ENCODE measurements at regions not wholly inside any gene's neighbourhood (a gene's known extent, or its start where the extent isn't known, plus 50 kb on each side); places are given as distances from the start of the nearest gene placed in this dataset.

DNA sequence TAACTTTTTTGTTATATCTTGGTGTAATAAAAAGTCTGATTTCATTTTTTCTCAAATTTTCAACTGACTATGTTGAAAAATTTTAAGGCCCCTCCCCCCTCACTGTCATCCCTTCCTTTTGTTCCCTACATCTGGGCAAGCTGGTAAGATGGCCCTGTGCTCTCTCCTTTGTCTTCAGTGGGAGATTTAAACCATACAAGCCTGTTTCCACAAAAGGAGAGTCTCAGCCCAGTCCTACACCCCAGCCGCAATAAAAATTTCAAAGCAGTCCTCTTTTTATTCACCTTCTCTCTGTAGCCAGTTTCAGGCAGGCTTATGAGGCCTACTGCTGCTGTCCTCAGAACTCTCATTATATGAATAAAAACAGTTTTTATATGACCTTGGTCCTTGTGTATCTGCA lies 630.5 kb downstream of the CBLN2 start:
- no peak for DNase-seq (ENCODE audit: low read depth)

DNA sequence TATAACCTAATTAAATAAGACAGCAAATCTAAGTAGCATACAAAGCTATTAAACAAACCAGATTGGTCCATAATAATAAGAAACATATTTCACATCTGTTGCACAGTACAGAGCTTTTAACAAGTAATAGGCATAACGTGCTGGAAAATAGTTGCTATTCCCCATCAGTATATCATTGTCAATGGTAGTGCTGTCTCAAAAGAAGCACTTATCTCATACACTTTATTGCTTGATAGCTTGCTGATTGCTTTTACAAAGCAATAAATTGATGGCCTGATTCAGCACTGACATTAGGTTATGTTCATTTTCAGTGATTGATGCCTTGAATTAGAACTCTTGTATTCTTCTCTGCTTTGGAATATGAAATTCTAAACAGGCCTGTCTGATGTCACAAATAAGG lies 641.7 kb downstream of the CBLN2 start:
- DNase-seq (ENCODE audit: low read depth), result no peak

DNA sequence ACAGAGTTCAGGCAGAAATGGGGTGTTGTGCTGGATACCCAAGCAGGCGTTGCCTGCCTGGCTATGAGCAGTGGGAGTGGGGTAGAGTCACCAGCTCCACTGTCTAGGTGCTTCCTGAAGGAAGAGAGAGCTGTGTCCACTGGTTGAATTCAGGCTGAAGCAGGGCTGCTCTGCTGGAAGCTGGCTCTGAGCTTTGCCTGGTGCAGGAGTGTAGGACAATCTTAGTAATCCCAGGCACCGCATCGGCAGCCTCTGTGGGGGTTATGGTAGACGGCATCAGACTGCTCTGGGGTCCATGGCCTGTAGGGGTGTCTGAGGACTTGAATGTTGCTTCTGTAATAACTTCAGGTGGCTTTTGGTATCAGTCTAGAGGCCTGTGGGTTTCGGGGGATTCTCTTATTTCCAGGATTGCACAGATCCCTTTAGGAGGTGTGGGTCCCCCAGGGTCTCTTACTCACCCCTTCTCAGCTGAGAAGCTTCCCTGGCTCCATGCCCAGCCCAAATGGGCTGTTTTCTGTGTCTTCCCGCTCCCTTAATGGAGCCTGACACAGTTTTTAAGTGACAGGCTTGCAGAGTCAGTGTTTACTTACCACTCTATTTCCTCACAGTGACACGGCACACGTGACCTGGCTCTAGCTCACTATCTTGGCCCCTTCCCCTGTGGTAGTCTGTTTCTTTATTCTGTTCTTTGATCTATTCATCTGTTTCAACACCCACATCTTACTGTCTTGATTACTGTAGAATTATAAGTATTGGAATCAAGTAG lies 644.3 kb downstream of the CBLN2 start:
- no peak for DNase-seq (ENCODE audit: low read depth)

DNA sequence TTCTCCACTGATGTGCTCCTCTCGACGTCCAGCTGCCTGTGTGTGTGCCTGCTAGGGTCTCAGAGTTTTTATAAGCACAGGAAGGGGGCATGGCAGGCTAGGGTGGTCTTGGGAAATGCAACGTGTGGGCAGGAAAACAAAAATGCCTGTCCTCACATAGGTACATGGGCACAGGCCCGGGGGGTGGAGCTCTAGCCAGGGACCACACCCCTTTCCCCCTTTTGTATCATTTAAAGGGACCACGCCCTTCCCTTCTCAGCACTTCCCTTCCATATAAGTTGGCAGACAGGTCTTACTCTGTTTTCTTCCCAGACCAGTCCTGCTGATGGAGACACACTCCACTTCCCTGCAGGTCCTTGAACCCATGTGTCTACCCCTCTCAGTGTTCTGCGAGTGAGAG lies 645.0 kb downstream of the CBLN2 start:
- no peak for DNase-seq (ENCODE audit: low read depth)

DNA sequence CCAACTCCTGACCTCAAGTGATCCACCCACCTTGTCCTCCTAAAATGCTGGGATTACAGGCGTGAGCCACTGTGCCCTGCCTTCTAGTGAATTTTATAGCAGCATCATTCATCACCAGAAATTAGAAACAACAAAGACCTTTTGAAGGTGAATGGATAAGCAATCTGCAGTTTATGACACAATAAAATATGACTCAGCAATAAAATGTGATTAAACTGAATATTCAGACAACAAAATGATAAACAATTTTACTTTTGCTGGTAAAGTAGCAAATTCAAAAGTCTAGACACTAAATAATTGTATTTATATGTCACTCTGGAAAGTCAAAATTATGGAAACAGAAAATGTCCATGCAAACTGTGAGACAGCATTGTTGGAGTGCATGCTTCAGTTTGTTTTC lies 656.6 kb downstream of the CBLN2 start:
- DNase-seq (ENCODE audit: low read depth), result no peak

DNA sequence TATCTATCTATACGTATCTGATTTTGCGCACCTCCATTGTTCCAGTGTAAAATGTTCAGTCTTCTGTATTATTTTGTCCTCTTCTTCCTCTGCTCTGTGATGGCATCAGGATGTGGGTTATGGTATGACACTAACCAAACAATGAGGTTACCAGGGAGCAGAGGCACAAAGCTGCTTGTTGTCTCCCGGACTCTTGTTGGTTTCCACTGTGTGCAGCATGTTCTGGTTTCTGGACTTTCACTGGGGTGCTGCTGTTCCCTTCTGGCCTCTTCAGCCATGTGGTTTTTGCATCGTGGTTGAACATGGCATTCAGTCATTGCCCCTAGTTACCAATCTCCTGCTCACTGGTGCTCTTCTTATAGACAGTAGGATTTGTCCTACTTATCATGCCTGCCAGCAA lies 665.9 kb downstream of the CBLN2 start:
- no peak for DNase-seq (ENCODE audit: low read depth)

DNA sequence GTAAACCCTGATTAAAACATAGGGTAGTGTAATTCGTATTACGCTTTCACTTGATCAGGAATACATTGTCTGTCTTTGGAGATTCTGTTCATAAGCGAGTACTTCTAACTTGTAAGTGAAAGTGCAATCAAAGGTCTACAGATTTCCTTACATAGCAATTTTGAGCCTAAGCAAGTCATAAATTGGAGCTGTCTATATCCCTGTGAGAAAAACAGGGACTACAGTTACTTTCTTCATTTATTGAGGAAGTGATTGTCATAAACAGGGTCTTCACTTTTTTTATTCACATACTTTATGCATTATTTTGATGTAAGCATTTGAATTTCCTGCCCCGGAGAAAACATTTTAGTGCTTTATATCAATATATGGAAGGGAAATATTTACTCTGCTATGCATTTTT lies 670.4 kb downstream of the CBLN2 start:
- no peak for DNase-seq (ENCODE audit: low read depth)

DNA sequence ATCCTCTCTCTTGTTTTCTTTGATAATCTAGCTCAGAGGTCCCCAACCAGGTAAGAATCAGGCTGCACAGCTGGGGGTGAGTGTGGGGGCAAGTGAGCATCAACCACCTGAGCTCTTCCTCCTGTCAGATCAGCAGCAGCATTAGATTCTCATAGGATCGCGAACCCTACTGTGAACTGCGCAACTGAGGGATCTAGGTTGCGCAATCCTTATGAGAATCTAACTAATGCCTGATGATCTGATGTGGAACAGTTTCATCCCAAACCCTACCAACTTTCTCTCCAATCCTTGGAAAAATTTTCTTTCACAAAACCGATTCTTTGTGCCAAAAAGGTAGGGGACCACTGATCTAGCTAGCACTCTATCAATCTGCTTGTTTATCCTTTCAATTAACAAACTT lies 678.3 kb downstream of the CBLN2 start:
- DNase-seq (ENCODE audit: low read depth), result no peak

DNA sequence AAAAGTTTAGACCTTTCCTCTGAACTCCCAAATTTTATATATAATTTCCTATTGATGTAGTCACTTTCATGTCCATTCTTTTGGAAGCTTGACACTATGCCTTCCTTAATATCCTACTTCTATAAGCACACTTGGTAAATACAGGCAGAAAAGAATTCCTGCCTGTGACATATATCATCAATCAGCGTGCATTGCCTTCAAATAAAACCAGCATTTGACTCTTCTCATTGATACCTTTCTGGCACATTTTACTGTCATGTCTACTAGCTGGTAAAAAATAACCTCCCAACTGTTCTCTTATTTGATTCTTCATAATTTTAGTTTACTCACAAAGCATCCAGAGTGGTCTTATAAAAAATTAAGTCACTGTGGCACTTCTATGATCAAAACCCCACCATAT lies 693.5 kb downstream of the CBLN2 start:
- no peak for DNase-seq (ENCODE audit: low read depth)

DNA sequence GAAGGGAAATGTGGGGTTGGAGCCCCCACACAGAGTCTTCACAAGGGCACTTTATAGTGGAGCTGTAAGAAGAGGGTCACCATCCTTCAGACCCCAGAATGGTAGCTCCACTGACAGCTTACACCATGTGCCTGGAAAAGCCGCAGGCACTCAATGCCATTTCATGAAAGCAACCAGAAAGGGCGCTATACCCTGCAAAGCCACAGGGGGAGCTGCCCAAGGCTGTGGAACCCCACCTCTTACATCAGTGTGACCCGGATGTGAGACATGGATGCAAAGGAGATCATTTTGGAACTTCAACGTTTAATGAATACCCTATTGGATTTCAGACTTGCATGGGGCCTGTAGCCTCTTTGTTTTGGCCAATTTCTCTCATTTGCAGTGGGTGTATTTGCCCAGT lies 694.7 kb downstream of the CBLN2 start:
- DNase-seq (ENCODE audit: low read depth), result no peak

DNA sequence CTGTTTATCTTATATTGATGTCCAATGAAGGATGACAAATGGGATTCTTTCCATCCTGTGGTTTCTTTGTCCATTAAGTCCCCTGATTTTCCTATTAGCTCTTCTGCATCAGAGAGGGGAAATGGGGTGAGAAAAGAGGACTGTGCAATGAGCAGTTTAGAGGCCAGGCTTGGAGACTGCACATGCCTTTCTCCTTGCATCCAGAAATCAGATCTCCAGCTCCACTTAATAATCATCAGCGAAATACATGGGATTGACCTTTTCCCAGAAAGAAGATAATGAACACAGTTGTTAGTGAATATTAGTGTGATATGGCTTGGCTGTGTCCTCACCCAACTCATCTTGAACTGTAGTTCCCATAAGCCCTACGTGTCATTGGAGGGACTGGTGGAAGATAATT lies 697.4 kb downstream of the CBLN2 start:
- DNase-seq (ENCODE audit: low read depth), result no peak

DNA sequence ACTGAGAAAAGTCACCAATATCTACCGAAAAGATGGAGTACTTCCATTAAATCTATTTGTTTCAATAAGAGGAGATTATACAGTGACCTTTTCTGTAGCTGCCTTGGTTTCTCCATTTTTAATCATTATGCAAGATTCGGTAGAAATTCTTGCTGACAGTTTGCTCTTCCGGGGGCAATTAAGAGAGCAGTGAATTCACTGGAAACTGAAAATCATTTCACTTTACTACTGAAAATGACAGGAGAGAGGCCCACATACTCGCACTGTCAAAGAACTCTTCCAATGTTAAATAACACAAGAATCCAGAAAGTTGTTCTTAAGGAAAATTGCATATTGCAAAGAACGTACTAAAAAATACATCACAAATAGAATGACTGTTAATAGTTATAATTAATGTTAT lies 699.3 kb downstream of the CBLN2 start:
- no peak for DNase-seq (ENCODE audit: low read depth)

DNA sequence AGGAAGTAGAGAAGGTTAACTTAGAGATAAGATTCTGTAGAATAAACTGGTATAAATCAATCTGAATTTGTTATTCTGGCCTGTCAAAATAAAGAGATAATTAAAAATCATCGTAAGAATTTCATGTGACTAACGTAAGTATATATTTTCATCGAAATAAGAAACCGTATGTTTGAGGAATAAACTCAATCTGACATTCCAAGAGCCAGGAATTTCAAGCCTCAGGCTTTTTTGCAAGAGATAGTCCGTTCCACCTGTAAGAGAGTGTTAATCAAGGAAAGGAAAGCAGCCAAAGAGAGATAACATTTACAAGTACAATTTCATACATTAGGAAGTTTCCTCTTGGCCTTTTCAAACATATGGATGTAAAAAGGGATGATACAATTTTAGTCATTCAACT lies 701.5 kb downstream of the CBLN2 start:
- no peak for DNase-seq (ENCODE audit: low read depth)

DNA sequence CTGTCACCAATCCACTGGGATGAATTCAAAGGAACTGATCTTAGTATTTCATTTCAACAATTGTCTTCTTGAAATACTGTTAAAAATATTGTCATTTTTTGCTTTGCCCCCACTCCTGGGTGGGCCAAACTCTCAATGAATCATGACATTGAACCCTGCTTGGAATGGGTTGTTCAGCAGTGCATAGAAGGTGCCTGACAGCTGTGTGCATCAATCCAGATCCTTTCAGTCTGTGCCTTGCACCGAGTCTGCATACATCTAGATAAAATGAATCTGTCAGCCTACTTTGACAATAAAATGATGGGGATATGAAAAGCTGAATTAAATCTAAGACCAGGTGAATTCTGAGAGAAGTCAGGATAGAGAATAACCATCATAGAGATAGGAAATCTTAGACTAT lies 706.6 kb downstream of the CBLN2 start:
- DNase-seq (ENCODE audit: low read depth), result no peak

DNA sequence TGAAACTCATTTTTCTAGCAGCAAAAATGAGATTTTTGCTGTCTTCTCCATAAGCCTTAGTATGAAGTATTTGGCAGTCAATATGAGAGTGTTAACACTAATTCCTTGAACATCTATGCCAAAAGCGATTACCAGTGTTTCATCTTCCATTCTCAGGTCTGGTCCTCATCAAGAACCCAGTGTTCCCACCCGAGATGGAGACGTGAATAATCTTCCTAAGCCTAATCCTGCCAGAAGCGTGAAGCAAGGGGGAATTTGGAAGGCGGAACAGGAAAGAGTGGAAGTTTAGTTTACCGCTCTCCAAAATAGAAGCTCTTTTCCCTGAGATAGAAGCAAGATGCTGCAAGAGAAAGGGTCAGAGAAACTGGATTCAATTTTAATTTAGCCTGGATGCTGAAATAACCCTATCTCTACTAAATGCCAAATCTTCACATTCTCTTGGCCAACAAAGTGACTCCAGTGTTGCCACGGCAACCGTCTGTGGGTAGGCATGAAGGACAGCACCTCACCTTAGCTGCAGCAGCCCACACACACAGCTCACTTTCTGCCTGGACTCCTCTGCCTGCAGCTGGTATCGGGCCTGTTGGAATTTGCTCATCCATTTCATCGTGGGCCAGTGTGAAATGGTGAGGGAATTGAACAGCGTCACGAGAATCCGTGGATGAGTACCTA lies 711.1 kb downstream of the CBLN2 start:
- DNase-seq (ENCODE audit: low read depth), result no peak

DNA sequence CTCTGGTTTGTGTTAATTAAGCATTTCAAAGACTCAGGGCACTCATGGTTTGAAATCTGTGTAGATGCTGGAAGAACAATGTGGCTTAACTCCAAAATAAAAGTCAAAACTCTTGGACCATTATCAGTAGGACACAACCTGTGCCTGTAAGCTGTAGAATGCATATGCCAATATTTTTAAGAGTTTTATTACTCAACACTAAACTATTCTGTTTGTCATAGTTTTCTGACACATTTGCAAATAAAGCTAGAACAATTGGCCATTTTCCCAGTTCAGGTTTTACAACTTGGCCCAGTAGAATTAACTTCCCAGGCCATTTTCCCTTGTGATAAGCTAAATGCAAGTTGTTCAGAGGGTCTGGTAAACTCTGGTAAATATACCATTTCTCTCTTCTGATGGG lies 713.1 kb downstream of the CBLN2 start:
- DNase-seq (ENCODE audit: low read depth), result no peak

DNA sequence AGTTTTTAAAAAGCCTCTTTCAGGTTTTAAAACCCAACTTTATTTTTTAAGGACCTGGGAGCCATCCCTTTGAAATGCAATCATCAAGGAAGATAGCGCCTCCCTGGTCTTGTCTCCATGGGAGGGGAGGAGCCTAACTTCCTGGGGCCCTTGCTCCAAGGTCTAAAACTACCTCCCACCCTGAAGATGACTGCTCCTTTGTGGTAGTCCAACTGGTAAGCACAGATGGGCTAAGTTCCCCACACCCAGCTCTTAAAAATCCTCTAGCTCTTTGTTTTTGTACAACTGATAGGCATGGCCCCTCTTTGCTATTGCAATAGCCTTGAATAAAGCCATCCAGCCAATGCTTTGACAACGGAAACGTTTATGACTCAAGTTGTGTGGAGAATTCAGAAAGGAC lies 716.8 kb downstream of the CBLN2 start:
- DNase-seq (ENCODE audit: low read depth), result no peak

DNA sequence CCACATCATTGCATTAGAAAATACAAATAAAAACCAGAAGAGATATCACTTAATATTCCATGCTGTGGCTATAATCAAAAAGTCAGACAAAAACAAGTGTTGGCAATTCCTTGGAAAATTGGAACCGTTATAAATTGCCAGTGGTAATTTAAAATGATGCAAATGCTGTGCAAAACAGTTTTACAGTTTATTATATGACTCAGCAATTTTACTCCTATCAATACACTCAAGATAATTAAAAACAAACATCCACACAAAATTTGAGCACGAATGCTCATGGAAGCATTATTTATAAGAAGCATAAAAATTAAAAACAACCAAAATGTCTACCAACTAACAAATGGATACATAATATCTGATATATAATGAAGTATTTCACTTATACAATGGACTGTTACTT lies 728.8 kb downstream of the CBLN2 start:
- DNase-seq (ENCODE audit: low read depth), result no peak

DNA sequence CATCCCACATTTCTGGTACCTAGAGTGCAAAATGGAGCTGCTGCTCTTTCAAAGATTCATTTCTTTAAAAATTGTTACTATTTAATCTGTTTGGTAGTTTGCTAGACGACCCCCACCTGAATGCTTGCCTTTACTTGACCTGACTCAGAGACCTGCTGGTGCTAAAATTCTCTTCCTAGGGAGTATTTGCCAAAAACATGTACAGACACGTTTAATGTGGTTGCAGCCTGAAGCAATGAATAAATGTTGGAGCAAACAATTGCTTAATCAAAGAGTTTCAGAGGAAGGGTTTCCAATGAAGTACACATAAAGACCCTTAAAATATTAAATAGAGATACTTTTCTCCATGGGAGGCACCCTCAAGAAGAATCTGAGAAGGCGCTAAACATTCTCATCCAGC lies 734.4 kb downstream of the CBLN2 start:
- DNase-seq (ENCODE audit: low read depth), result no peak

DNA sequence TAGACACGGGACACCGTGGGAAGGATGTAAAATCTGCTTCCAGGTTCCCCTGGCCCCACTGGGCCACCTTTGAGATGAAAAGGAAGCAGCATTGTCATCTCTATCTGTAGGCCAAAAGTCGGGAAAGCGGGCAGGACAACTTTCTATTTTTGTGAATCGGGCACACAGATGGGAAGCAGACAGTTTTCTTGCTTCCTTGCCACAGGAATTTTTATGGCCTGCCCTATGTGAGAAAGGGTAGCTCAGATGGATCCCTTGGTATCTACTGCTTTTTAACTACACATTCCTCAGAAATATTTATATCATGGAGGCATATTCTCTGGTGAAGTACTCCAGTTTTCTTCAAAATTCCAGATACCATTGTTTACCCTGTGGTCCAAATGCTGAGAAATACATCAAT lies 735.5 kb downstream of the CBLN2 start:
- DNase-seq (ENCODE audit: low read depth), result no peak

DNA sequence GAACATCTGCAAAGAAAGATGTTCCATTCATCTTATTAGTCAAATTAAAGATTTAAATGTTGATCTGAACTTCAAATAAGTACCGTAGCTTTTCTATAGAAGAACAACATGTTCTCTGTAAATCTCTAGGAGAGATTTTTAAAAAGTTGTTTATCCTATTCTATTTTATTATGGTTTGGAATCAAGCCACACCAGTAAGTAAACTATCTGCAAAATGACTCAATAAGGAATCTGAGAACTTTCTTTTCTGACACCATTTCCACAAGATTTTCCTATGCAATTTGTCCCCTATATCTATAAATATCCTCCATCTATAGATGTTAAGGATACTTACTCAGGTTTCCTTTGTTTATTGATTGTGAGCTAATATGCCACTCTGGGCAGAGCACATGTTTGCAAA lies 736.6 kb downstream of the CBLN2 start:
- DNase-seq (ENCODE audit: low read depth), result no peak

DNA sequence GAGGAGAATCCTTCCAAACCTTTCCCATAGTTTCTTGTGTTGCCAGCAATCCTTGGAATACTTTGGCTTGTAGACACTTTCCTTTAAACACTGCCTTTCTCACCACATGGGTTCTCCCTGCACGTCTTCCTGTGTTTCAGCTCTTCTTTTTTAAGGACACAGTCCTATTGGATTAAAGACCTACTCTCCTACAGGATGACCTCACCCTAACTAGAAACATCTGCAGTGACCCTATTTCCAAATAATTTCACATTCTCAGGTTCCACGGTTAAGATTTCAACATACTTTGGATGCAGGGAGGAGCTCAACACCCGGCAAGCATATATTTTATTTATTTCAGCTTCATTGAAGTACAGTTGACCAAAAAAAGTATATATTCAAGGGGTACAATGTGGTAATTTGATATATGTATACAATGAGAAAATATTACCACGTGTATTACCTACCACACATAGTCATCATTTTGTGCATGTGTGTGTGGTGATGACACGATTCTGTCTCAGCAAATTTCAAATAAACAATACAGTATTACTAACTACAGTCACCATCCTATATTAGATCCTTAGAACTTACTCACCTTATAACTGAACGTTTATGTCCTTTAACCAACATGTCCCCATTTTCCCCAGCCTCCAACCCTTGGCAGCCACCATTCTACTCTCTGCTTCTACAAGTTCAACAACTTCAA lies 745.0 kb downstream of the CBLN2 start:
- DNase-seq (ENCODE audit: low read depth), result no peak

DNA sequence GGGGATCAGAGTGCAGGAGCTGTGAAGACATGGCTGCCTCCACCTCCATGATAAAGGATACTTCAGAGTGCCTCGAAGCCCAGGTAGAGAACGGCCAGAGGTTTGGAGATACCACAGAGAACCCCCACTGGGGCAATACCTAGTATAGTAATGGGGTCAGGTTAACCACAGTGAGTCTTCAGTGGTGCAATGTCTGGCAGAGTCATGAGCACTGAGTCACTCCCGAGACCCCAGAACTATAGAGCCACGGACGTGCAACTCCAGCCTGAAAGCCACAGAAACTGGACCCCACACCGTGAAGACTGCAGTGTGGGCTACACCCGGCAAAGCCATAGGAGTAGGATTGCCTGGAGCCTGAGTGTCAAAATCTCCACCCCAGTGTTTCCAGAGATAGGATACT lies 746.6 kb downstream of the CBLN2 start:
- no peak for DNase-seq (ENCODE audit: low read depth)

Data from myocyte (in vitro differentiated cells).